Heart left ventricle (tissue), 16 donors: ENCODE measurements at regions not wholly inside any gene's neighbourhood (a gene's known extent, or its start where the extent isn't known, plus 50 kb on each side); places are given as distances from the start of the nearest gene placed in this dataset.

Experiments
- ATAC-seq, 4 donors: fragments of 200-7000 bp; cut with Tn5 transposase; one replicate each; pipeline ENCODE4 v1.9.1; 2020 to 2022; ENCODE audit warnings: moderate library complexity in 4 of 4, mild to moderate bottlenecking in 3 of 4, moderate number of reproducible peaks in 1 of 4
- DNase-seq, 5 donors: peaks; one replicate each; pipeline ENCODE4 v3.0.0-alpha.2; 2020
- H3K27ac ChIP-seq, 12 donors: fragments of 200-600 bp; sonication (generic) in 4 of 12; one replicate each; pipeline versions ENCODE4 v1.5.0 to v1.8.0; 2016 to 2022; ENCODE audit warnings: mild to moderate bottlenecking in 2 of 12
- H3K27me3 ChIP-seq, 9 donors: fragments of 200-600 bp; sonication (generic) in 2 of 9; one replicate each; pipeline versions ENCODE4 v1.5.1 to v1.8.0; 2016 to 2022; ENCODE audit warnings: mild to moderate bottlenecking in 3 of 9
- H3K36me3 ChIP-seq, 9 donors: fragments of 200-600 bp; sonication (generic) in 2 of 9; one replicate each; pipeline versions ENCODE4 v1.5.0 to v1.8.0; 2018 to 2022; ENCODE audit warnings: mild to moderate bottlenecking in 2 of 9
- H3K4me1 ChIP-seq, 12 donors: fragments of 200-600 bp; sonication (generic) in 4 of 12; one replicate each; pipeline versions ENCODE4 v1.5.0 to v1.8.0; 2016 to 2022; ENCODE audit warnings: mild to moderate bottlenecking in 3 of 12
- H3K4me3 ChIP-seq, 12 donors: fragments of 200-600 bp; sonication (generic) in 4 of 12; one replicate each; pipeline versions ENCODE4 v1.5.0 to v1.8.0; 2017 to 2022; ENCODE audit warnings: mild to moderate bottlenecking in 9 of 12, moderate library complexity in 4 of 12
- H3K9me3 ChIP-seq, 12 donors: fragments of 200-600 bp; sonication (generic) in 4 of 12; one replicate each; pipeline versions ENCODE4 v1.5.0 to v1.8.0; 2016 to 2022; ENCODE audit warnings: mild to moderate bottlenecking in 1 of 12
- POLR2A ChIP-seq, 2 donors: fragments of 450-650 bp; IDR thresholded peaks; one replicate each; pipeline ENCODE4 v1.6.1; 2017; ENCODE audit warnings: antibody characterized with exemption in 2 of 2, mild to moderate bottlenecking in 2 of 2, moderate library complexity in 2 of 2
- WGBS, 4 donors: extraction: QIAGEN DNeasy Blood & Tissue Kit in 2 of 4; methylation state at CpG; one replicate each; pipeline versions ENCODE4 v1.1.5 to v1.1.7; 2013 to 2018; 5-methylcytosine and 5-hydroxymethylcytosine counted together
- intact Hi-C, 10 donors: fragments of 100-400 bp; cut with DNase I; formaldehyde crosslinking; loops; one replicate each; pipeline versions ENCODE4 v1.11.1 to v1.14.2; 2022
- TF ChIP-seq, protein P1 (sequence below), 12 donors: fragments of 200-600 bp; sonication (generic) in 4 of 12; IDR thresholded peaks; one replicate each; pipeline versions ENCODE4 v1.5.0 to v1.8.0; 2018 to 2022; ENCODE audit warnings: antibody characterized with exemption in 12 of 12, mild to moderate bottlenecking in 5 of 12
- donor health status: ischemic (EF 13 %, LVEDD 7.1; RV severe dilation, severe dysfunction).
- donor health status: healthy with polysubstance abuse.
- donor health status: DM: no; HTN: yes; CAD: no.
- donor health status: DM: no; HTN: no; CAD: no.
- donor health status: ischemic (EF 25% LVEDD 6.9; RV normal size, moderate dysfunction).
- donor health status: ischemic (EF 25% LVEDD 5.7; RV mildly dilated, moderate dysfunction).
- donor health status: healthy.
- donor health status: DM: yes; HTN: yes; CAD: no.
- donor health status: ischemic (EF 35%, LVEDD 5.7; RV mildly dilated, moderate dysfunction).
- donor health status: nonischemic (EF 11% LVEDD 7.7; RV severe dilation, severe dysfunction).
- donor health status: DM: yes; HTN: yes; CAD: no.
- donor health status: PGD.
- donor health status: ischemic (EF 29% LVEDD 5.4; RV normal size, mild dysfunction).
- donor health status: nonischemic (EF 23%, LVEDD 6.1; RV moderate dilation, normal function).

DNA sequence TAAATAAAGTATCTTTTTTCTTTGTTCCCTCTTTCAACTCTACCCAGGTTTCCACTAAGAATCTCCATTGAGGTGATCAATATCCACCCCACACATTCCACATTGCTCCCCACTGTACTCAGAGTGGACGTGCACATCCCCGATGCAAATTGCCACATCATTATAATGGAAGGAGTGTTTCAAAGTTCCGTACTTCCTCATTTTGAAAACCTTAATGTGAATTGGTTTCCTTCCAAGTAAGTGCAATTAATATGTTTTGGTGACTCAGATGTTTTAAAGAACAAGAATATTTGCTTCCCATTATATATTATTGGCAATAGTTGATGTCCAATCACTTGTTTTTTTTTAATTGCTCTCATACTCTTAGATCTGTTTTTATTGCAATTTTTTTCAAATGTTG lies 463.6 kb downstream of the HACE1 start:
- TF ChIP-seq POLR2A (IDR thresholded peaks at IDR 0.05) = no peak
- TF ChIP-seq, protein P1, sequence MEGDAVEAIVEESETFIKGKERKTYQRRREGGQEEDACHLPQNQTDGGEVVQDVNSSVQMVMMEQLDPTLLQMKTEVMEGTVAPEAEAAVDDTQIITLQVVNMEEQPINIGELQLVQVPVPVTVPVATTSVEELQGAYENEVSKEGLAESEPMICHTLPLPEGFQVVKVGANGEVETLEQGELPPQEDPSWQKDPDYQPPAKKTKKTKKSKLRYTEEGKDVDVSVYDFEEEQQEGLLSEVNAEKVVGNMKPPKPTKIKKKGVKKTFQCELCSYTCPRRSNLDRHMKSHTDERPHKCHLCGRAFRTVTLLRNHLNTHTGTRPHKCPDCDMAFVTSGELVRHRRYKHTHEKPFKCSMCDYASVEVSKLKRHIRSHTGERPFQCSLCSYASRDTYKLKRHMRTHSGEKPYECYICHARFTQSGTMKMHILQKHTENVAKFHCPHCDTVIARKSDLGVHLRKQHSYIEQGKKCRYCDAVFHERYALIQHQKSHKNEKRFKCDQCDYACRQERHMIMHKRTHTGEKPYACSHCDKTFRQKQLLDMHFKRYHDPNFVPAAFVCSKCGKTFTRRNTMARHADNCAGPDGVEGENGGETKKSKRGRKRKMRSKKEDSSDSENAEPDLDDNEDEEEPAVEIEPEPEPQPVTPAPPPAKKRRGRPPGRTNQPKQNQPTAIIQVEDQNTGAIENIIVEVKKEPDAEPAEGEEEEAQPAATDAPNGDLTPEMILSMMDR (IDR thresholded peaks at IDR 0.05) = no peak
- Histone ChIP-seq H3K9me3 (peaks cover 0 to 6% (median 0%) of the 10 kb centered on the region in 12 donors), H3K27ac (no peak overlapping the region), H3K4me3 (no peak overlapping the region), H3K27me3 (no peaks in the 10 kb centered on the region), H3K36me3 (no peaks in the 10 kb centered on the region), H3K4me1 (no peaks in the 10 kb centered on the region)
- intact Hi-C loops = no loop called here
- no peak for ATAC-seq
- DNase-seq = no peak
- 76 to 83% (median 78%) methylated on average over 3 of the region's 3 CpGs for WGBS, 4 donors

DNA sequence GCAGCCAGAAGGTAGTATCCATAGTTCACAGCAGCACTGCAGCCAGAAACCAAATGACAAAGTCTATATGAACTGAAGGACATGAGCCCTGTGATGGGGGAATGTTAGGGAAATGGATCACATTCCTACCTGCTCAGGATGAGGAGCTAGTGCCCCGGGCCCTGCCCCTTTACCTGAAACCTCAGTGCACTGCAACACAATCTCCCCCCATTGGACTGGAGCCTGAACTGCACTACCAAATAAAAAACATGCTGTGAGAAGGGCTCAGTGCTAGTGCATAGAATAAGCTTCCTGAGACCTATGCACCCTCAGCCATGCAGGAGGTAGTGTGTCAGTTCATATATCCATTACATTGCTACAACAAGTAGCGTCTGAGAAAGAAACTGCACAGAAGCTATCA lies 477.8 kb downstream of the HACE1 start:
- Histone ChIP-seq H3K27me3 (no peaks in the 10 kb centered on the region), H3K27ac (no peak overlapping the region), H3K4me3 (no peak overlapping the region), H3K9me3 (peaks cover 0 to 5% (median 0%) of the 10 kb centered on the region in 12 donors), H3K4me1 (no peaks in the 10 kb centered on the region), H3K36me3 (no peaks in the 10 kb centered on the region)
- TF ChIP-seq POLR2A (IDR thresholded peaks at IDR 0.05) = no peak
- TF ChIP-seq, protein P1 (IDR thresholded peaks at IDR 0.05) = no peak
- intact Hi-C loops = no loop called here
- 81 to 93% (median 88%) methylated on average over 2 of the region's 2 CpGs for WGBS, 4 donors
- ATAC-seq (no peak), DNase-seq (no peak)

DNA sequence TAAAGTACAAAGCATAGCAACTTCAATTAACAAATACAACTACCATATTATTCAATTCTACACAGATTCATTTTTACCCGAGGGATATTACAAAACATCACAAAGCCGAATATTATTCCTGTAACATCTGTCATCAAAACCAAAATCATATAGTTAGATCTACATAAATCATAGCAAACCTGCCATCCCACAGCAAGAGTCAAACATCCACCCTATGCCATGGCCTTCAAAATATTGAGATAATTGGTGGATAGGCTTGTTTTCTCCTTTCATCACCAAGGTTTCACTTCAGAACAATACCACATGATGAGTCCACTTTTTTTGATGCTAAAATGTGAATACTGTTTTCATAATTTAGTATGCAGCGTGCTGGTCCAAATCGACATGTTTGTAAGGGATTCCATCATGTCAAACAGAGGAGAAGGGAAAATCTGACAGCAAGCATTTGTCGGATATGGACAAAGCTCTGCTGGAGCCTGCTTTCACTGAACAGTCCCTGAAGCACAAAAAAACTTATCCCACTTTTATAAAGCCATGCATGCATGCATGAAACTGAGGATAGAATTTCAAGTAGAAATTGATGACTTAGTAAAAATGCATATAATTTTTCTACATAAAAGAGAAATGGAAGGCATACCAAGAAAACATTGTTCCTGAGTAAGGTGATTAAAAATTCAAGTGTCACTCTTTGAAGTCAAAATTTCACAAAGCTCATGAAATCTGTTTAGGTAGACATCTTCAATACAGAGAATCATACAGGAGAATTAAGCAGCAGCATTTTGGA lies 494.1 kb downstream of the HACE1 start:
- DNase-seq (no peak), ATAC-seq (no peak)
- intact Hi-C loops = no loop called here
- no peaks in the 10 kb centered on the region for H3K36me3 ChIP-seq
- no peaks in the 10 kb centered on the region for H3K9me3 ChIP-seq
- H3K27ac ChIP-seq = no peak overlapping the region
- H3K4me3 ChIP-seq = no peak overlapping the region
- H3K4me1 ChIP-seq = no peaks in the 10 kb centered on the region
- no peak for TF ChIP-seq POLR2A (IDR thresholded peaks at IDR 0.05)
- WGBS, 4 donors = 79 to 87% (median 81%) methylated on average over 5 of the region's 5 CpGs
- H3K27me3 ChIP-seq = peaks cover 0 to 3% (median 0%) of the 10 kb centered on the region in 9 donors

DNA sequence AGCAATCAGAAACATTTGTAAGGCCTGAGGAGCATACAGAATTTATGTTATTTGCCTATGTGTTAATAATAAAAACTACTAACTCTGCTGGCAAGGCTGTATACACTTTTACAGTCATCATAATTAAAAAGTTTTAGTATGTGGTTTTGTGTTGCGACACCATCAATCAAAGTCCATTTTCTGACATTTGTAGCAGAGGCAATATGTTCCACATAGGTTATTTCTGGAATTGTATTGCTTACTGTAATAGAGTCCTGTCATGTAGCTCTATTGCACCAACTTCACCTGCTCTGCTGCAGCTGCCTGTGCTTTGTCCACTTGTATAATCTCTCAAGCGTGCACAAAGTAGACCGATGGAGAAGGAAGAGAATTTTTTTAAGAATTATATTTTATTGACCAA lies 501.8 kb downstream of the HACE1 start:
- Histone ChIP-seq H3K27me3 (peaks cover 0 to 3% (median 0%) of the 10 kb centered on the region in 9 donors), H3K9me3 (no peaks in the 10 kb centered on the region), H3K4me3 (no peak overlapping the region), H3K36me3 (no peaks in the 10 kb centered on the region), H3K4me1 (no peaks in the 10 kb centered on the region), H3K27ac (no peak overlapping the region)
- ATAC-seq (no peak), DNase-seq (no peak)
- intact Hi-C loops = no loop called here
- TF ChIP-seq POLR2A (IDR thresholded peaks at IDR 0.05) = no peak
- TF ChIP-seq, protein P1 (IDR thresholded peaks at IDR 0.05) = no peak
- 86 to 90% (median 87%) methylated on average over 3 of the region's 3 CpGs for WGBS, 4 donors

DNA sequence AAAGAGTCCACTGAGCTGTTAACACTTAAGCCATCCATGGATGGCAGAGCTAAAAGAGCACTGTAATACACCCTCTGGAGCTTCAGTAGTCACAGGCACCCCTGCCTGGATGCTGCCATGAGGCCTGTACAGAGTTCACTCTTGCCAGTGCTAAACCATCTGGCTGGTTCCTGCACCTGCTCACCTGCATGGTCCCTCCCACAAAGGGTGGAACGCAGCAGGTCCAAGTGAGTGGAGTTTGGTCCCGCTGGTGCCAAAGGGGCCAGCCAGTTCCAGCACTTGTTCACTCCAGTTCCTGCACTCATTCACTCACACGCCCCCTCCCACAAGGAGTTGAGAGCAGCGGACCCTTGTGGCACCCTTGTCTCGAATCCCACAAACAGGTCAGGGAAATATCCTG lies 503.5 kb downstream of the HACE1 start:
- 80 to 89% (median 89%) methylated on average over 5 of the region's 5 CpGs for WGBS, 4 donors
- DNase-seq = peak in 1 of 5 donors; percentile 45
- intact Hi-C loops = no loop called here
- TF ChIP-seq, protein P1 (IDR thresholded peaks at IDR 0.05) = no peak
- TF ChIP-seq POLR2A (IDR thresholded peaks at IDR 0.05) = no peak
- Histone ChIP-seq H3K36me3 (no peaks in the 10 kb centered on the region), H3K27me3 (peaks cover 0 to 3% (median 0%) of the 10 kb centered on the region in 9 donors), H3K27ac (no peak overlapping the region), H3K4me3 (no peak overlapping the region), H3K4me1 (no peaks in the 10 kb centered on the region), H3K9me3 (no peaks in the 10 kb centered on the region)
- no peak for ATAC-seq
